HepG2 (cell line): ENCODE measurements at regions not wholly inside any gene's neighbourhood (a gene's known extent, or its start where the extent isn't known, plus 50 kb on each side); places are given as distances from the start of the nearest gene placed in this dataset.
A peak's percentile ranks its signal among the peaks of the same experiment; 100 is the strongest.

Experiments
- ARID5B ChIP-seq: IDR thresholded peaks from 2 replicates; pipeline ENCODE4 v1.4.0; 2020; ENCODE audit warnings: mild to moderate bottlenecking, missing genetic modification reagents
- CREM ChIP-seq, 2 experiments: sonication (generic) in 1 of 2; formaldehyde crosslinking in 1 of 2; IDR thresholded peaks; 2 replicates each; pipeline versions ENCODE4 v1.4.0 to v1.6.1; 2016 to 2020; ENCODE audit warnings: antibody characterized with exemption in 1 of 2, mild to moderate bottlenecking in 1 of 2, missing genetic modification reagents in 1 of 2
- EP300 ChIP-seq, 3 experiments: sonication (generic) in 1 of 3; formaldehyde crosslinking in 1 of 3; IDR thresholded peaks; 2 replicates each; pipeline versions ENCODE4 v1.5.1 to v1.6.1; 2011 to 2020; ENCODE audit warnings: low read depth in 2 of 3, low read length in 2 of 3, borderline replicate concordance in 1 of 3, improper control_type of control experiment in 1 of 3, mild to moderate bottlenecking in 1 of 3, missing genetic modification reagents in 1 of 3, moderate library complexity in 1 of 3
- FOXP1 ChIP-seq, 2 experiments: fragments of 450-650 bp in 1 of 2; IDR thresholded peaks; 2 replicates each; pipeline ENCODE4 v1.6.1; 2017 to 2018; ENCODE audit warnings: antibody characterized with exemption in 1 of 2
- HDAC6 ChIP-seq: fragments of 200-600 bp; sonication (generic); IDR thresholded peaks from 2 replicates; pipeline ENCODE4 v1.7.0; 2017; ENCODE audit warnings: mild to moderate bottlenecking, antibody characterized with exemption, low read length, low read depth
- NR2F6 ChIP-seq, 2 experiments: IDR thresholded peaks; 2 replicates each; pipeline ENCODE4 v1.6.1; 2016; ENCODE audit warnings: antibody characterized with exemption in 1 of 2, mild to moderate bottlenecking in 1 of 2
- ZNF7 ChIP-seq: IDR thresholded peaks from 2 replicates; pipeline ENCODE4 v1.6.1; 2016; ENCODE audit warnings: missing biosample characterization, missing genetic modification reagents

GRCh38 chr11:95364324-95365295 is 133.6 kb upstream of the SESN3 start (continued):
- TF ChIP-seq EP300 (IDR thresholded peaks at IDR 0.05; ENCODE audit: low read depth in 2 of 2, low read length in 2 of 2) (peak in 1 of 2 experiments; percentile 79; a peak in 2 of 4 replicates), EP300 (CRISPR knock-in tag; IDR thresholded peaks at IDR 0.05; ENCODE audit: borderline replicate concordance) (no peak), NR2F6 (IDR thresholded peaks at IDR 0.05) (no peak), NR2F6 (CRISPR knock-in tag; IDR thresholded peaks at IDR 0.05) (peak; percentile 44; the same call in 1 of the 2 replicates), CREM (IDR thresholded peaks at IDR 0.05) (peak; percentile 44; the same call in 1 of the 2 replicates), CREM (CRISPR knock-in tag; IDR thresholded peaks at IDR 0.05) (no peak), FOXP1 (IDR thresholded peaks at IDR 0.05) (no peak), FOXP1 (CRISPR knock-in tag; IDR thresholded peaks at IDR 0.05) (peak; percentile 58; the same call in 1 of the 2 replicates), ARID5B (CRISPR knock-in tag) (peak; percentile 85), HDAC6 (no peak), ZNF7 (CRISPR knock-in tag) (no peak)
